GM21381 (cell line): ENCODE measurements at regions not wholly inside any gene's neighbourhood (a gene's known extent, or its start where the extent isn't known, plus 50 kb on each side); places are given as distances from the start of the nearest gene placed in this dataset.

Experiments
- ATAC-seq: cut with Tn5 transposase; IDR thresholded peaks from one replicate; pipeline ENCODE4 v1.9.1; 2021; ENCODE audit warnings: mild to moderate bottlenecking, moderate library complexity; ENCODE audit not compliant: unreplicated experiment

- no peak for ATAC-seq
Observed at GRCh38 chr2:12075603-12076002, 329.2 kb downstream of the LPIN1 start.

- no peak for ATAC-seq
Observed at GRCh38 chr2:12076810-12077209, 330.4 kb downstream of the LPIN1 start.

- no peak for ATAC-seq
Observed at GRCh38 chr2:12080360-12080759, 333.9 kb downstream of the LPIN1 start.

- no peak for ATAC-seq
Observed at GRCh38 chr2:12081481-12082210, 335.2 kb downstream of the LPIN1 start.

- ATAC-seq, result no peak
Observed at GRCh38 chr2:12083081-12083581, 336.7 kb downstream of the LPIN1 start.

- ATAC-seq, result no peak
Observed at GRCh38 chr2:12083713-12084419, 337.4 kb downstream of the LPIN1 start.

GRCh38 chr2:12087175-12087574, 340.7 kb downstream of the LPIN1 start:
- no peak for ATAC-seq

- no peak for ATAC-seq
Observed at GRCh38 chr2:12087671-12088380, 341.4 kb downstream of the LPIN1 start.

GRCh38 chr2:12089001-12089400, 342.6 kb downstream of the LPIN1 start:
- ATAC-seq, result no peak

GRCh38 chr2:12089496-12089895, 343.1 kb downstream of the LPIN1 start:
- no peak for ATAC-seq

- no peak for ATAC-seq
Observed at GRCh38 chr2:12090072-12090471, 343.6 kb downstream of the LPIN1 start.

- ATAC-seq, result no peak
Observed at GRCh38 chr2:12090590-12090989, 344.2 kb downstream of the LPIN1 start.

GRCh38 chr2:12091201-12091806, 344.9 kb downstream of the LPIN1 start:
- no peak for ATAC-seq

GRCh38 chr2:12094134-12094533, 347.7 kb downstream of the LPIN1 start:
- ATAC-seq, result no peak

- ATAC-seq, result no peak
Observed at GRCh38 chr2:12096051-12096787, 349.8 kb downstream of the LPIN1 start.

- ATAC-seq, result no peak
Observed at GRCh38 chr2:12096788-12097449, 350.5 kb downstream of the LPIN1 start.

- ATAC-seq, result no peak
Observed at GRCh38 chr2:12097859-12098258, 351.4 kb downstream of the LPIN1 start.

GRCh38 chr2:12099374-12099773, 352.9 kb downstream of the LPIN1 start:
- no peak for ATAC-seq

- ATAC-seq, result no peak
Observed at GRCh38 chr2:12102679-12103078, 356.2 kb downstream of the LPIN1 start.

GRCh38 chr2:12105180-12105579, 358.7 kb downstream of the LPIN1 start:
- ATAC-seq, result no peak
